H1 (cell line): ENCODE measurements at regions not wholly inside any gene's neighbourhood (a gene's known extent, or its start where the extent isn't known, plus 50 kb on each side); places are given as distances from the start of the nearest gene placed in this dataset.

Source experiments
- CTCF ChIA-PET: fragments of 300-600 bp; sonication (Branson Sonifier 250); formaldehyde crosslinking; loops from one replicate; lab custom pipeline; 2021; ENCODE audit not compliant: partially characterized antibody; lab: Charles Lee
- POLR2A ChIA-PET: fragments of 300-600 bp; sonication (Branson Sonifier 250); formaldehyde crosslinking; loops from one replicate; lab custom pipeline; 2021; ENCODE audit warnings: inconsistent platforms; ENCODE audit not compliant: partially characterized antibody; lab: Charles Lee
- DNase-seq, 2 experiments: peaks; one replicate each; pipeline versions ENCODE4 v3.0.0 to v3.0.0-alpha.2; 2010 to 2022; ENCODE audit warnings: low spot score in 2 of 2, low read depth in 1 of 2, mixed read lengths in 1 of 2
- FAIRE-seq: peaks from 2 replicates; lab custom pipeline; 2011; peaks lifted over from hg19 to GRCh38; lab: Jason Lieb, UNC
- H2AFZ ChIP-seq: 2 replicates; pipeline ENCODE4 v1.8.1; 2012; ENCODE audit warnings: low read length, inconsistent platforms
- H2AK5ac ChIP-seq: 2 replicates; pipeline ENCODE4 v1.6.1; 2013; ENCODE audit warnings: low read depth, low read length
- H2BK120ac ChIP-seq: replicated peaks from 2 replicates; pipeline ENCODE3; 2013; ENCODE audit warnings: low read depth, low read length, inconsistent platforms
- H2BK12ac ChIP-seq: 2 replicates; pipeline ENCODE4 v1.6.1; 2013; ENCODE audit warnings: low read depth, low read length
- H2BK15ac ChIP-seq: 2 replicates; pipeline ENCODE4 v1.6.1; 2013; ENCODE audit warnings: low read length
- H2BK20ac ChIP-seq: 2 replicates; pipeline ENCODE4 v1.6.1; 2013; ENCODE audit warnings: low read length
- H2BK5ac ChIP-seq: 2 replicates; pipeline ENCODE4 v1.6.1; 2013; ENCODE audit warnings: low read depth, low read length
- H3K14ac ChIP-seq: 2 replicates; pipeline ENCODE4 v1.6.1; 2013; ENCODE audit warnings: inconsistent platforms; ENCODE audit not compliant: insufficient read length
- H3K18ac ChIP-seq: 2 replicates; pipeline ENCODE4 v1.6.1; 2013; ENCODE audit warnings: low read length; ENCODE audit errors: extremely low read depth
- H3K23ac ChIP-seq: 2 replicates; pipeline ENCODE4 v1.6.1; 2013; ENCODE audit warnings: inconsistent platforms; ENCODE audit not compliant: insufficient read length
- H3K23me2 ChIP-seq: 2 replicates; pipeline ENCODE4 v1.6.1; 2013; ENCODE audit warnings: low read depth, low read length
- H3K27ac ChIP-seq: 2 replicates; pipeline ENCODE4 v1.6.1; 2011; ENCODE audit warnings: low read depth, low read length, inconsistent platforms
- H3K27me3 ChIP-seq, 4 experiments: replicated peaks in 1 of 4; 1 replicate in 1 of 4; 2 replicates in 3 of 4; pipeline versions ENCODE4 v1.6.1 to v1.8.1; 2011 to 2013; ENCODE audit warnings: low read length in 3 of 4, mild to moderate bottlenecking in 3 of 4, inconsistent platforms in 2 of 4, mixed read lengths in 2 of 4, moderate library complexity in 1 of 4; ENCODE audit not compliant: control insufficient read depth in 3 of 4, insufficient read depth in 3 of 4; ENCODE audit errors: extremely low read depth in 1 of 4
- H3K36me3 ChIP-seq, 4 experiments: 2 replicates each; pipeline versions ENCODE4 v1.6.1 to v1.8.1; 2011 to 2013; ENCODE audit warnings: mild to moderate bottlenecking in 4 of 4, low read length in 3 of 4, moderate library complexity in 2 of 4, control low read depth in 1 of 4, inconsistent platforms in 1 of 4; ENCODE audit not compliant: insufficient read depth in 4 of 4, control insufficient read depth in 2 of 4
- H3K4ac ChIP-seq: replicated peaks from 2 replicates; pipeline ENCODE3; 2013; ENCODE audit warnings: low read length, low read depth, mixed read lengths, inconsistent platforms; ENCODE audit not compliant: insufficient read length
- H3K4me1 ChIP-seq, 4 experiments: replicated peaks in 1 of 4; 1 replicate in 1 of 4; 2 replicates in 3 of 4; pipeline versions ENCODE4 v1.6.1 to v1.8.1; 2011 to 2013; ENCODE audit warnings: low read length in 3 of 4, inconsistent platforms in 2 of 4, mixed read lengths in 1 of 4; ENCODE audit not compliant: insufficient read depth in 4 of 4, control insufficient read depth in 3 of 4
- H3K4me2 ChIP-seq, 2 experiments: 2 replicates each; pipeline versions ENCODE4 v1.6.1 to v1.8.1; 2011 to 2013; ENCODE audit warnings: low read depth in 2 of 2, low read length in 2 of 2, control low read depth in 1 of 2, inconsistent platforms in 1 of 2, mild to moderate bottlenecking in 1 of 2; ENCODE audit not compliant: insufficient read depth in 1 of 2
- H3K4me3 ChIP-seq, 4 experiments: fragments of 200-600, 300-600 bp in 1 of 4; sonication (generic), shearing (Covaris generic), sonication (Bioruptor Twin) in 1 of 4; 2 replicates each; pipeline versions ENCODE4 v1.5.1 to v1.8.1; 2011 to 2016; ENCODE audit warnings: low read length in 4 of 4, low read depth in 3 of 4, control low read depth in 2 of 4, inconsistent platforms in 2 of 4, mild to moderate bottlenecking in 2 of 4, mixed read lengths in 1 of 4, moderate library complexity in 1 of 4; ENCODE audit not compliant: insufficient read depth in 2 of 4; ENCODE audit errors: extremely low read depth in 1 of 4
- H3K56ac ChIP-seq: replicated peaks from 2 replicates; pipeline ENCODE3; 2013; ENCODE audit warnings: low read depth, mild to moderate bottlenecking, mixed read lengths, low read length, inconsistent platforms; ENCODE audit not compliant: insufficient read length
- H3K79me1 ChIP-seq: 2 replicates; pipeline ENCODE4 v1.6.1; 2013; ENCODE audit warnings: low read depth, low read length, control low read depth
- H3K79me2 ChIP-seq, 2 experiments: 2 replicates each; pipeline versions ENCODE4 v1.6.1 to v1.8.1; 2012 to 2013; ENCODE audit warnings: low read length in 2 of 2, mild to moderate bottlenecking in 2 of 2, inconsistent platforms in 1 of 2; ENCODE audit not compliant: insufficient read depth in 2 of 2, control insufficient read depth in 1 of 2
- H3K9ac ChIP-seq, 4 experiments: replicated peaks in 1 of 4; 1 replicate in 1 of 4; 2 replicates in 3 of 4; pipeline versions ENCODE4 v1.6.1 to v1.8.1; 2011 to 2013; ENCODE audit warnings: low read depth in 3 of 4, low read length in 3 of 4, control low read depth in 2 of 4, mild to moderate bottlenecking in 2 of 4, moderate library complexity in 2 of 4, inconsistent platforms in 1 of 4; ENCODE audit errors: extremely low read depth in 1 of 4
- H3K9me3 ChIP-seq, 2 experiments: 2 replicates each; pipeline versions ENCODE4 v1.6.1 to v1.8.1; 2012 to 2013; ENCODE audit warnings: mild to moderate bottlenecking in 2 of 2, moderate library complexity in 2 of 2, control low read depth in 1 of 2, inconsistent platforms in 1 of 2, low read depth in 1 of 2, low read length in 1 of 2, mixed read lengths in 1 of 2; ENCODE audit not compliant: insufficient read depth in 2 of 2
- H4K20me1 ChIP-seq, 2 experiments: replicated peaks in 1 of 2; 2 replicates each; pipeline versions ENCODE3 to v1.8.1; 2011 to 2013; ENCODE audit warnings: inconsistent platforms in 2 of 2, low read length in 2 of 2, mild to moderate bottlenecking in 1 of 2; ENCODE audit not compliant: insufficient read depth in 2 of 2, control insufficient read depth in 1 of 2
- H4K5ac ChIP-seq: 2 replicates; pipeline ENCODE4 v1.6.1; 2013; ENCODE audit warnings: low read length, low read depth, mixed read lengths, inconsistent platforms; ENCODE audit not compliant: insufficient read length
- H4K8ac ChIP-seq: 2 replicates; pipeline ENCODE4 v1.8.0; 2013; ENCODE audit warnings: mild to moderate bottlenecking, moderate library complexity, low read length, inconsistent platforms; ENCODE audit not compliant: insufficient read depth; ENCODE audit errors: extremely low read depth
- H4K91ac ChIP-seq: replicated peaks from 2 replicates; pipeline ENCODE3; 2013; ENCODE audit warnings: low read length, mixed read lengths, inconsistent platforms; ENCODE audit not compliant: insufficient read length
- ASH2L ChIP-seq: fragments of 200-600, 300-600 bp; sonication (generic); IDR thresholded peaks from one replicate; pipeline ENCODE4 v1.7.1; 2017; ENCODE audit warnings: low read length
- CREB1 ChIP-seq: IDR thresholded peaks from 2 replicates; pipeline ENCODE4 v1.6.1; 2012; ENCODE audit warnings: inconsistent platforms
- HDAC2 ChIP-seq, 2 experiments: fragments of 300-600 bp in 1 of 2; sonication (generic) in 1 of 2; IDR thresholded peaks; 2 replicates each; pipeline ENCODE4 v1.6.1; 2011 to 2012; ENCODE audit warnings: low read depth in 2 of 2, low read length in 2 of 2, mild to moderate bottlenecking in 2 of 2, moderate library complexity in 2 of 2, borderline replicate concordance in 1 of 2, inconsistent platforms in 1 of 2
- NANOG ChIP-seq: IDR thresholded peaks from 2 replicates; pipeline ENCODE4 v1.6.1; 2011; ENCODE audit warnings: low read length, low read depth, mild to moderate bottlenecking, inconsistent platforms; ENCODE audit not compliant: insufficient read depth, poor library complexity, severe bottlenecking
- NRF1 ChIP-seq: IDR thresholded peaks from 2 replicates; pipeline ENCODE4 v1.6.1; 2011; ENCODE audit warnings: mild to moderate bottlenecking, low read depth, low read length, improper control_type of control experiment
- POLR2A ChIP-seq, 2 experiments: IDR thresholded peaks; 1 replicate in 1 of 2; 2 replicates in 1 of 2; pipeline ENCODE4 v1.6.1; 2011; ENCODE audit warnings: low read depth in 2 of 2, low read length in 2 of 2, mild to moderate bottlenecking in 2 of 2; ENCODE audit errors: control extremely low read depth in 1 of 2
- RAD21 ChIP-seq, 2 experiments: IDR thresholded peaks in 1 of 2; conservative IDR thresholded peaks in 1 of 2; 2 replicates each; pipeline ENCODE4 v1.6.1; 2011; ENCODE audit warnings: low read depth in 2 of 2, low read length in 2 of 2, improper control_type of control experiment in 1 of 2, inconsistent platforms in 1 of 2, mild to moderate bottlenecking in 1 of 2, moderate library complexity in 1 of 2
- RBBP5 ChIP-seq: IDR thresholded peaks from 2 replicates; pipeline ENCODE4 v1.7.1; 2012; ENCODE audit warnings: low read depth, mild to moderate bottlenecking, inconsistent platforms, low read length, moderate library complexity, borderline replicate concordance
- SIN3A ChIP-seq, 2 experiments: IDR thresholded peaks in 1 of 2; conservative IDR thresholded peaks in 1 of 2; 2 replicates each; pipeline ENCODE4 v1.6.1; 2011 to 2012; ENCODE audit warnings: low read length in 2 of 2, improper control_type of control experiment in 1 of 2, low read depth in 1 of 2, mild to moderate bottlenecking in 1 of 2
- SP2 ChIP-seq: IDR thresholded peaks from 2 replicates; pipeline ENCODE4 v1.6.1; 2012; ENCODE audit warnings: mild to moderate bottlenecking, low read length, inconsistent platforms
- WGBS, 2 experiments: shearing (Covaris generic) in 1 of 2; methylation state at CpG; one replicate each; pipeline versions ENCODE4 v1.1.6 to v1.1.7; 2013 to 2015; ENCODE audit warnings: low lambda C conversion rate in 2 of 2, mixed read lengths in 2 of 2, inconsistent platforms in 1 of 2, low coverage in 1 of 2, missing lambda C conversion rate in 1 of 2; ENCODE audit not compliant: insufficient replicate concordance in 2 of 2, insufficient coverage in 1 of 2, insufficient read length in 1 of 2; ENCODE audit errors: extremely low coverage in 1 of 2, missing lambda C conversion rate in 1 of 2; 5-methylcytosine and 5-hydroxymethylcytosine counted together

- Histone ChIP-seq H3K4me1 (peaks cover 4 to 18% (median 11%) of the 10 kb centered on the region in 4 experiments), H3K27ac (no peak overlapping the region), H3K27me3 (no peaks in the 10 kb centered on the region; a peak in 1 of 7 replicates), H3K23me2 (no peaks in the 10 kb centered on the region), H3K18ac (peak overlapping the region; percentile 36), H4K5ac (no peak overlapping the region), H3K4me3 (peak overlapping the region; percentile 11 to 49 (median 34); a peak in 5 of 8 replicates), H3K4ac (no peak overlapping the region), H3K36me3 (no peaks in the 10 kb centered on the region), H3K9me3 (no peaks in the 10 kb centered on the region), H2BK120ac (no peak overlapping the region), H3K9ac (peak overlapping the region in 2 of 4 experiments; percentile 11 to 47; a peak in 2 of 7 replicates), H3K56ac (no peak overlapping the region), H4K20me1 (no peaks in the 10 kb centered on the region), H3K23ac (no peak overlapping the region), H2BK5ac (no peak overlapping the region; the same call in 1 of the 2 replicates), H2AFZ (peak overlapping the region; percentile 54), H4K8ac (no peak overlapping the region), H2AK5ac (no peak overlapping the region), H4K91ac (no peak overlapping the region), H3K79me2 (no peaks in the 10 kb centered on the region), H2BK12ac (peak overlapping the region; percentile 76; the same call in 1 of the 2 replicates), H2BK20ac (no peak overlapping the region), H3K14ac (no peak overlapping the region), H3K4me2 (peak overlapping the region; percentile 68 to 72), H2BK15ac (no peak overlapping the region), H3K79me1 (no peaks in the 10 kb centered on the region)
- FAIRE-seq (no peak), DNase-seq (no peak)
- ChIA-PET POLR2A (interaction anchor here (0.6 to 2.8 kb wide), 4 partner anchors 16 to 589 kb away, joined by 3 to 12 read pairs (median 4); partner anchors contain the start of gene IRF2BP2), CTCF (interaction anchor here (0.7 to 2.2 kb wide), 13 partner anchors 11 to 767 kb away, joined by 3 to 5 read pairs (median 4); no protein-coding TSS in a partner anchor)
- 28% methylated on average over 18 of the region's 18 CpGs; no CpG with 5 or more reads in 1 of the 2 experiments for WGBS, 2 experiments
- TF ChIP-seq HDAC2 (IDR thresholded peaks at IDR 0.05; ENCODE audit: borderline replicate concordance in 1 of 2, low read depth in 2 of 2, low read length in 2 of 2) (0 out of 4 replicates have a peak, but pooled peaks of 1 of the 2 experiments have one; percentile 9), RAD21 (IDR thresholded peaks at IDR 0.05 in 1 of 2, conservative IDR thresholded peaks at IDR 0.05 in 1 of 2; ENCODE audit: low read depth in 2 of 2, low read length in 2 of 2) (peak; percentile 1 to 14; a peak in 3 of 4 replicates), NANOG (no peak), CREB1 (no peak), ASH2L (peak; percentile 56), SP2 (no peak), SIN3A (conservative IDR thresholded peaks at IDR 0.05 in 1 of 2, IDR thresholded peaks at IDR 0.05 in 1 of 2; ENCODE audit: low read depth in 1 of 2, low read length in 2 of 2) (0 out of 4 replicates have a peak, but pooled peaks of 1 of the 2 experiments have one; percentile 6), POLR2A (IDR thresholded peaks at IDR 0.05; ENCODE audit: control extremely low read depth in 1 of 2, low read depth in 2 of 2, low read length in 2 of 2) (no peak), NRF1 (no peak), RBBP5 (peak; percentile 67; the same call in 1 of the 2 replicates)
Observed at GRCh38 chr1:234743791-234744611, 134.0 kb upstream of the IRF2BP2 start.
